ENCODE measurements at regions not wholly inside any gene's neighbourhood (a gene's known extent, or its start where the extent isn't known, plus 50 kb on each side); places are given as distances from the start of the nearest gene placed in this dataset.

DNA sequence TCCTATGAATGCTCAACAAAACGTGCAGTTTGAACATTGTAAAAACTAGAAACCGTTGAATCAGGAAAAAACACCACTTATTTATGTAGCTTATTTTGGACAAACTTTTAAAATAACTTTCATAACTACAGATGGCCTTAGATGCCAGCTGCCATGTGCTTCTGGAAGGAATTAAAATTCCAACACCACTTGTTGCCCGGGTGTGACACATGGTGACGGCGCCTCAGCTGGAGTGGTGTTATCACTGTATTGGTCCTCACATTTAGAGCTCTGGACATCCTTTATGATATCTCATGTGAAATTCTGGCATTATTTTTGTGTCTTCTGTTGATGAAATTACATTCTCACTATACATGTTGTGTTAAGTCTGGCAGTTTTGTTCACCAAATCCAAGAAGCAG, 211.0 kb downstream of the IPO8 start:
- Histone ChIP-seq H3K27me3 (ENCODE audit: insufficient read depth, low read length) (no peaks in the 10 kb centered on the region), H3K4me1 (ENCODE audit: insufficient read depth, low read length) (no peaks in the 10 kb centered on the region), H3K9me3 (ENCODE audit: low read length) (no peaks in the 10 kb centered on the region), H3K4me3 (ENCODE audit: low read length) (no peak overlapping the region), H3K36me3 (ENCODE audit: insufficient read depth, low read length) (no peaks in the 10 kb centered on the region), H2AFZ (ENCODE audit: low read depth, low read length) (no peak overlapping the region)

DNA sequence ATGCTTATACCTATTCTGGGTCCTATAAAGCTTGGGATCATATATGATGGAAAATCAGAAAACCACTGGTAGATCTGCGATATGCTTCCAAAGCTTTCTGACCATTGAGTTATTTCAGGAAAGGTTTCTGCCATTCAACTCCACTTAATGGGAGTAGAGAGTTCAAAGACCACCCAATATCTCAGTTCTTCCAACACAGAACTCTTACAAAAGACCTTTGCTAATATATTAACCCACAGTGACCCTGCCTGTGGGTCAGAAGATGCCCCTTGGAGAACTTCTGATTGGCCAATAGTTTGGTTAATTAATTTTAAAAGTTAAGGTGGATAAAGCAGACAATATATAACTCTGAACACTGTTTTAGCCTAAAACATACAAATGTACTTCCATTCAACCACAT, 213.0 kb downstream of the IPO8 start:
- H3K9me3 ChIP-seq (ENCODE audit: low read length): no peaks in the 10 kb centered on the region
- no peaks in the 10 kb centered on the region for H3K4me1 ChIP-seq (ENCODE audit: insufficient read depth, low read length)
- no peaks in the 10 kb centered on the region for H3K36me3 ChIP-seq (ENCODE audit: insufficient read depth, low read length)
- H2AFZ ChIP-seq (ENCODE audit: low read depth, low read length): no peak overlapping the region
- no peaks in the 10 kb centered on the region for H3K27me3 ChIP-seq (ENCODE audit: insufficient read depth, low read length)
- H3K4me3 ChIP-seq (ENCODE audit: low read length): no peak overlapping the region

DNA sequence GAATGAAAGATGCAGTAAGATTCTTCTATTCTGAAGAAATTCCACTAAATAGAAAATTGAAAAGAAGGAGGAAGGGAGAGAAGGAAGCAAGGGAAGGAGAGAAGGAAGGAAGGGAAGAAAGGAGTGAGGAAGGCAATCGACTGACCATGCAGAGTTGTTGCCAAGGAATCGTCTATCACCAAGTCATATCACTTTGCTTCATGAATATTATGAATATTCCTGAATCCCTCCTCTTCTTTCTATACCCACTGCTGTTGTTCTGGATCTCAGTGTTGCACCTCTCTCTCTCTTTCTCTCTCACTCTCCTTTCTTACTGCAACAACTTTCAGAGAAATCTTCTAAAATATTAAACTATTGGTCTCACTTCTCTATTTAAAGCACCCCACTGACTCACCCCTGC, 222.4 kb downstream of the IPO8 start:
- no peak overlapping the region for H3K4me3 ChIP-seq (ENCODE audit: low read length)
- no peaks in the 10 kb centered on the region for H3K27me3 ChIP-seq (ENCODE audit: insufficient read depth, low read length)
- H3K36me3 ChIP-seq (ENCODE audit: insufficient read depth, low read length): no peaks in the 10 kb centered on the region
- H3K4me1 ChIP-seq (ENCODE audit: insufficient read depth, low read length): no peaks in the 10 kb centered on the region
- no peaks in the 10 kb centered on the region for H3K9me3 ChIP-seq (ENCODE audit: low read length)
- no peak overlapping the region for H2AFZ ChIP-seq (ENCODE audit: low read depth, low read length)

DNA sequence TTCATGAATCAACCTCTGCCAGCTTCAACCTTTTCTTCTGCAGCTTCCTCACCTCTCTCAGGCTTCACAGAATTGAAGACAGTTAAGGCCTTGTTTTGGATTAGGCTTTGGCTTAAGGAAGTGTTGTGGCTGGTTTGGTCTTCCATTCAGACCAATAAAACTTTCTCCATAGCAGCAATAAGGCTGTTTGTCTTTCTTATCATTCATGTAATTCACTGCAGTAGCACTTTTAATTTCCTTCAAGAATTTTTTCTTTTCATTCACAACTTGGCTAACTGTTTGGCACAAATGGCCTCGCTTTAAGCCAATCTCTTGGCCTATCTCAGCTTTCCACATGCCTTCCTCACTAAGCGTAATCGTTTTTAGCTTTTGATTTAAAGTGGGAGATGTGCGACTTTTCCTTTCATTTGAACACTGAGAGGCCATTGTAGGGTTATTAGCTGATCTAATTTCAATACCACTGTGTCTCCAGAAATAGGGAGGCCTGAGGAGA, 229.5 kb downstream of the IPO8 start:
- H3K4me3 ChIP-seq (ENCODE audit: low read length): no peak overlapping the region
- no peaks in the 10 kb centered on the region for H3K4me1 ChIP-seq (ENCODE audit: insufficient read depth, low read length)
- H2AFZ ChIP-seq (ENCODE audit: low read depth, low read length): no peak overlapping the region
- no peaks in the 10 kb centered on the region for H3K36me3 ChIP-seq (ENCODE audit: insufficient read depth, low read length)
- H3K9me3 ChIP-seq (ENCODE audit: low read length): no peaks in the 10 kb centered on the region
- no peaks in the 10 kb centered on the region for H3K27me3 ChIP-seq (ENCODE audit: insufficient read depth, low read length)

DNA sequence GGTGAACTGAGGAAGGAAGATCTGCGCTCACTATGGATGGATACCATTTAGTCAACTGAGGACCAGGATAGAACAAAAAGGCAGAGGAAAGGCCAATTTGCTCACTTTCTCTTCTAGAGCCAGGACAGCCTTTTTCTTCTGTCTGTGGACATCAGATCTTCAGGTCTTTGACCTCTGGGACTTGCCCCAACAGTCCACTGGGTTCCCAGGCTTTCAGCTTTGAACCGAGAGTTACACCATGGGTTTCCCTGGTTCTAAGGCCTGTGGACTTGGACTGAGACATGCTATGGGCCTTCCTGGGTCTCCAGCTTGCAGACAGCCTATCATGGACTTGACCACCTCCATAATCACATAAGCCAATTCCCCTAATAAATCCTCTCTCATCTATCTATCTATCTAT, 232.0 kb downstream of the IPO8 start:
- Histone ChIP-seq H2AFZ (ENCODE audit: low read depth, low read length) (no peak overlapping the region), H3K4me3 (ENCODE audit: low read length) (no peak overlapping the region), H3K9me3 (ENCODE audit: low read length) (no peaks in the 10 kb centered on the region), H3K27me3 (ENCODE audit: insufficient read depth, low read length) (no peaks in the 10 kb centered on the region), H3K36me3 (ENCODE audit: insufficient read depth, low read length) (no peaks in the 10 kb centered on the region), H3K4me1 (ENCODE audit: insufficient read depth, low read length) (no peaks in the 10 kb centered on the region)

DNA sequence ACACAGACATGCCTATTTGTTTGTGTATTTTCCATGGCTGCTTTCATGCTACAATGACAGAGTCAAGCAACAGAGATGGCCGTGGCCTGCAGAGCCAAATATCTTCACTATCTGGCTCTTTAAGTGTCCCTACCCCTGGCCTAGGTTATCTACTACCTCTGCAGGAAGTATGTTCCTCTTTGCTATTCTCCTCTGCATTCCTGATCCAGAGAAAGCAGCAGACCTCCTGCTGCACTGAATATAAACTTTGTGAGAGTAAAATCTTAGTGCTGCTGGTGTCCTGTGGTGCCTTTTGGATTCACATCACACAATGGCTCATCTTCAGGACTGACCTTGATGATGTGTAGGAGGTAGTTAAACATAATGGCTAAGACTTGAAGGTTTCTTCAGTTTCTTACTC, 233.4 kb downstream of the IPO8 start:
- Histone ChIP-seq H2AFZ (ENCODE audit: low read depth, low read length) (no peak overlapping the region), H3K4me3 (ENCODE audit: low read length) (no peak overlapping the region), H3K9me3 (ENCODE audit: low read length) (no peaks in the 10 kb centered on the region), H3K4me1 (ENCODE audit: insufficient read depth, low read length) (no peaks in the 10 kb centered on the region), H3K36me3 (ENCODE audit: insufficient read depth, low read length) (no peaks in the 10 kb centered on the region), H3K27me3 (ENCODE audit: insufficient read depth, low read length) (no peaks in the 10 kb centered on the region)

DNA sequence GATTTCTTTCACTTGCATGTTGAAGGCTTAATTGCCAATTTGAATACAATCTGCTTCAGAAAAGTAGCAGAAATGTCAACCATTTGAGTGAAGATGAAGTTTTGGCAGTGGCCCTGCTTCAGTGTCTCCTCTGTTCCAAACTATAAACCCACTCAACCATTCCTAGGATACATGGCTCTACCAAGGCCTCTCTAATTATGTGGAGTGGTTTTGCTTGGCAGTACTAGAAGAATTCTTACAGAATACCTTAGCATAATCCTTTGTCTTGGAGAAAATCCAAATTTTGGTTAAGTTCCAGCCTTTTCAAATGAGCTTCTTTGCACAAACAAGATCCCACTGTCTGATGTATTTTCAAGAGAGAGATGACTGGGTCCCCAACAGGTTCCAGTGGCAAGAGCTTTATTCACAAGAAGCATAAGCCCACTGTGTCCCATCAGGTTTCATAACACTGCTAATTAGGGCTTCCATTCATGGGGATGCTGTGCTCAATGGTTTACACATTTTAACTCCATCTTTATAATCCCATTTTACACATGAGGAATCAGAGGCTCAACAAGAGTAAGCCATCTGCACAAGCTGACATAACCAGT, 234.5 kb downstream of the IPO8 start:
- Histone ChIP-seq H3K4me1 (ENCODE audit: insufficient read depth, low read length) (no peaks in the 10 kb centered on the region), H3K36me3 (ENCODE audit: insufficient read depth, low read length) (no peaks in the 10 kb centered on the region), H3K27me3 (ENCODE audit: insufficient read depth, low read length) (no peaks in the 10 kb centered on the region), H2AFZ (ENCODE audit: low read depth, low read length) (no peak overlapping the region), H3K4me3 (ENCODE audit: low read length) (no peak overlapping the region), H3K9me3 (ENCODE audit: low read length) (no peaks in the 10 kb centered on the region)

DNA sequence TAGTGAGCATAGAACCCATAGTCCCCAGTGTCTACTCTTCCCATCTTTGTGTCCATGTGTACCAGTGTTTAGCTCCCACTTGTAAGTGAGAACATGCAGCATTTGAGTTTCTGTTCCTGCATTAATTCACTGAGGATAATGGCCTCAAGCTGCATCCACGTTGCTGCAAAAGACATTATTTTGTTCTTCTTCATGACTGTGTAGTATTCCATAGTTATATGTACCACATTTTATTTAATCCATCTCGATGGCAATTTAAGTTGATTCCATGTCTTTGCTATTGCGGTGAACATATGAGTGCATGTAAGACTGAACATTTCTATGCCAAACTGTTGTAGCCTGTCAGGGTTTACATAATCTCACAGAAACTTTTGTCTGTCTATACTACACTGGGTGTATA, 237.2 kb downstream of the IPO8 start:
- Histone ChIP-seq H3K27me3 (ENCODE audit: insufficient read depth, low read length) (no peaks in the 10 kb centered on the region), H3K36me3 (ENCODE audit: insufficient read depth, low read length) (no peaks in the 10 kb centered on the region), H3K4me3 (ENCODE audit: low read length) (no peak overlapping the region), H3K9me3 (ENCODE audit: low read length) (no peaks in the 10 kb centered on the region), H2AFZ (ENCODE audit: low read depth, low read length) (no peak overlapping the region), H3K4me1 (ENCODE audit: insufficient read depth, low read length) (no peaks in the 10 kb centered on the region)

DNA sequence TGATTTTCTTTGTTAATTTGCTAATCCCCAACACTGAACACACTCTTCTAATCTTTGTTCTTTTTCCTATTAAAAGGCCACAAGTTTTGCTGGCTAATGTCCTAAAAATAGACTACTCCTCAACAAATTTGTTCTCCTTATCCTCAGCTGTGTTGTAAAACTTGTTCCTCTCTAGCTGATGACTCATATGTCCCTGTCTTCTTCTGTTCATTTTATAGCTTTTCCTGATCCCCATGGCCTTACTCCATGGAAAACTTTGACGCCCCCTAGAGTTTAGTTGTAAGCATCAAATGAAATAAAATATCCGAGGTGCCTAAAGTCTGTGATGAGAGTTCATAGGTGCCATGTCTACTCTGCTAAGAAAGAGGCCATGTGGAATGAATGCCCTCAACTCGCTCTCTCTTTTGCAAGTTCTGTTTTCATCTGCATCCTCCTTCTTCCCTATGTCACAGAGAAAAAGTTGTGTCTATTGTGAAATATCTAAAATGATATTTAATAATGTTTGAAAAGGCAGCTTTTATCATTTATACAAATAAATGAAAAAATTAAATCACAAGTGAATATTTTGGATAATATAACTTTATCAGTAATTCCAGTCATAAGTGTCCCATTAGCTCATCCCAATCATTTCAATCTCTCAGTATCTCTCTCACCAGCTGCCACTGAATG, 237.9 kb downstream of the IPO8 start:
- Histone ChIP-seq H2AFZ (ENCODE audit: low read depth, low read length) (no peak overlapping the region), H3K4me1 (ENCODE audit: insufficient read depth, low read length) (no peaks in the 10 kb centered on the region), H3K27me3 (ENCODE audit: insufficient read depth, low read length) (no peaks in the 10 kb centered on the region), H3K4me3 (ENCODE audit: low read length) (no peak overlapping the region), H3K36me3 (ENCODE audit: insufficient read depth, low read length) (no peaks in the 10 kb centered on the region), H3K9me3 (ENCODE audit: low read length) (no peaks in the 10 kb centered on the region)

DNA sequence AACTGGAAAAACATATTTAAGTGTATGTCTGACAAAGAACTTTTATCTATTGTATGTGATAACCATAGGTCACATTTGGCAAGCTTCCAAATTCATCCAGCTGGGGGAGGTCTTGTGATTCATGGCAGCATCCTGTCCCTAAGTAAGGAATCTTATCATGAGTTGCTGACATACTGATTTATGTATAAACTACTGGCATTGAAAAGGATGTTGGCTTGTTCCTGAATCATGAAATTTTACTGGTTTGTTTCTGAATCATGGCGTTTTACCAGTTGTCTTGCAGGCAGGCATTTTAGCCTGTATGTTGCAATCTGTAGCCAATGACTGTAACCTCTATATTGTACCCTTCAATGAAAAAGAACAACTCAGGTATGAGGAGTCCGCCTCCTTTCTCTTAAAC, 244.8 kb downstream of the IPO8 start:
- H3K9me3 ChIP-seq (ENCODE audit: low read length): no peaks in the 10 kb centered on the region

DNA sequence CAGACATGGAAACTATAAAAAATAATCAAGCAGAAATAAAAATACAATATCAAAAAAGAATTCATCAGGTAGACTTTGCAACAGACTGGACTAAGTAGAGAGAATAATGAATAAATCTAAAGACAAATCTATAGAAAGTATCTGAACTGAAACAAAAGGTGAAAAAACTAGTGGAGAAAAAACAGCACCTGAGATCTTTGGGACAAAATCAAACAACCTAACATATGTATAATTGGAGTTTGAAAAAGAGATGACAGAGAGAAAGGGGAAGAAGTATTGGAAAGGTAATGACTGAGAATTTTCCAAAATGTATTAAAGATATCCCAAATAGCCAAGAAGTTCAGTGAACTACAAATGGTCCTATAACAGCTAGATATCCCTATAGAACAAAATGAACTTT, 245.4 kb downstream of the IPO8 start:
- no peaks in the 10 kb centered on the region for H3K36me3 ChIP-seq (ENCODE audit: insufficient read depth, low read length)
- no peaks in the 10 kb centered on the region for H3K27me3 ChIP-seq (ENCODE audit: insufficient read depth, low read length)
- no peak overlapping the region for H3K4me3 ChIP-seq (ENCODE audit: low read length)
- H3K9me3 ChIP-seq (ENCODE audit: low read length): no peaks in the 10 kb centered on the region
- H3K4me1 ChIP-seq (ENCODE audit: insufficient read depth, low read length): no peaks in the 10 kb centered on the region
- no peak overlapping the region for H2AFZ ChIP-seq (ENCODE audit: low read depth, low read length)

More for the DNA sequence above, 244.8 kb downstream of the IPO8 start:
- Histone ChIP-seq H3K36me3 (ENCODE audit: insufficient read depth, low read length) (no peaks in the 10 kb centered on the region), H2AFZ (ENCODE audit: low read depth, low read length) (no peak overlapping the region), H3K4me1 (ENCODE audit: insufficient read depth, low read length) (no peaks in the 10 kb centered on the region), H3K4me3 (ENCODE audit: low read length) (no peak overlapping the region), H3K27me3 (ENCODE audit: insufficient read depth, low read length) (no peaks in the 10 kb centered on the region)

DNA sequence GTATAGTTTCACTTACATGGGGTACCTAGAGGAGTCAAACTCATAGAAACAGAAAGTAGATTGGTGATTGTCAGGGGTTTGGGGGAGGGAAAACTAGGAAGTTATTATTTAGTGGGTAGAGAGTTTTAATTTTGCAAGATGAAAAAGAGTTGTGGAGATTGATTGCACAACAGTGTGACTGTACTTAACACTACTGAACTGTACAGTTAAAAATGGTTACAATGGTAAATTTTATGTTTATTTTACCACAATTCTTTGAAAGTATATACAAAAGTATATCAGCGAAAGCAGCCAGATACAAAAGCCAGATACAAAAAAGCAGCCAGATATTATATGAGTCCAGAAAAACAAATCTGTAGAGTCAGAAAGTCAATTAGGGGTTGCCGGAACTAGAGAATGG, 247.6 kb downstream of the IPO8 start:
- no peak overlapping the region for H3K4me3 ChIP-seq (ENCODE audit: low read length)
- H2AFZ ChIP-seq (ENCODE audit: low read depth, low read length): no peak overlapping the region
- H3K36me3 ChIP-seq (ENCODE audit: insufficient read depth, low read length): no peaks in the 10 kb centered on the region
- no peaks in the 10 kb centered on the region for H3K9me3 ChIP-seq (ENCODE audit: low read length)
- no peaks in the 10 kb centered on the region for H3K27me3 ChIP-seq (ENCODE audit: insufficient read depth, low read length)
- H3K4me1 ChIP-seq (ENCODE audit: insufficient read depth, low read length): no peaks in the 10 kb centered on the region

DNA sequence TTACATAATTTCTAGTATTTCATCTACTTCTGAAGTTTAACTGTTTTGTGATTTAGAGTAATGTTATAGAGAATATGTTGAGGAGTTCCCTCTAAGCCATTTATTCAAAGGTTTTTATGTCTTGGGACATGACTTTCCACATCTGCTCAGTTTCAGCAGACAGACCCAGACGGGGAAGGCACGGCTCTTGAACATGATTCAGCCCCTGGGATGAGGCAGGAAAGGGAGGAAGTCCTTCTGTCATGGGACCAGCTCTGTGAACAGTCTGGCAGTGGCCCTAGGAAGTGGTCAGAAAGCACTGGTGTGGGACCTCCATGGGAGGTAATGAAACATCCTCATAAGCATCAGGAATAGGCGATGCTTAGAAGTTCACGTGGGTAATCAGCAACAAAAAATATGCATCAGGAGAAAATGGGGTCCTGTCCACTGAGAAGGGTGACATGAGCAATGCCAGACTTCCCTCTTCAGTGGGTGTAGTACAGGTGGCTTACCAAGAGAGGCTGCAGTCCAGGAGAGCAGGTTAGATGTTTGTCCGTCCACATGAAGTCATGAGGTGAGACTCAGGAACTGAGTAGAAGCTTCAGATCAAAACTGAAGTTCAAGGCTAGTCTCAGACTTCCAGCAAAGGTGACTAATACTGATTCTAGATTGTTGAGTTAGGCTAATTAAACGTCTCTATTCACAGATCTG, 248.5 kb downstream of the IPO8 start:
- no peaks in the 10 kb centered on the region for H3K4me1 ChIP-seq (ENCODE audit: insufficient read depth, low read length)
- no peaks in the 10 kb centered on the region for H3K9me3 ChIP-seq (ENCODE audit: low read length)
- no peaks in the 10 kb centered on the region for H3K36me3 ChIP-seq (ENCODE audit: insufficient read depth, low read length)
- no peak overlapping the region for H3K4me3 ChIP-seq (ENCODE audit: low read length)
- H2AFZ ChIP-seq (ENCODE audit: low read depth, low read length): no peak overlapping the region
- no peaks in the 10 kb centered on the region for H3K27me3 ChIP-seq (ENCODE audit: insufficient read depth, low read length)
